ENCODE measurements at regions not wholly inside any gene's neighbourhood (a gene's known extent, or its start where the extent isn't known, plus 50 kb on each side); places are given as distances from the start of the nearest gene placed in this dataset.
"Not testable (repeated sequence)": the region's sequence is repeated elsewhere in the genome, so short reads cannot be mapped to it uniquely, and the experiment has no call there.

- not testable (repeated sequence) for TF ChIP-seq CTCF, POLR2A (IDR thresholded peaks at IDR 0.05)
Observed at GRCh38 chr1:234911136-234911535, 217.5 kb downstream of the TOMM20 start.
